ENCODE measurements at regions not wholly inside any gene's neighbourhood (a gene's known extent, or its start where the extent isn't known, plus 50 kb on each side); places are given as distances from the start of the nearest gene placed in this dataset.
"Not testable (repeated sequence)": the region's sequence is repeated elsewhere in the genome, so short reads cannot be mapped to it uniquely, and the experiment has no call there.

- TF ChIP-seq CTCF (IDR thresholded peaks at IDR 0.05 in 4 of 5, conservative IDR thresholded peaks at IDR 0.05 in 1 of 5); POLR2A (IDR thresholded peaks at IDR 0.05): not testable (repeated sequence)
Measured at GRCh38 chr2:87277734-87278133, 256.1 kb upstream of the PLGLB1 start.
